PC-9 (cell line): ENCODE measurements at regions not wholly inside any gene's neighbourhood (a gene's known extent, or its start where the extent isn't known, plus 50 kb on each side); places are given as distances from the start of the nearest gene placed in this dataset.

ENCODE experiments used
- EZH2 ChIP-seq: fragments of 200-600 bp; sonication (generic); IDR thresholded peaks from 2 replicates; pipeline ENCODE4 v1.8.0; 2017; ENCODE audit warnings: antibody characterized with exemption, low read depth
- TF ChIP-seq, protein P1 (sequence below): fragments of 200-600 bp; sonication (generic); conservative IDR thresholded peaks from 2 replicates; pipeline ENCODE4 v1.6.1; 2017; ENCODE audit warnings: mixed run types, antibody characterized with exemption, mild to moderate bottlenecking, moderate library complexity

GRCh38 chr4:182023469-182023868, 219.7 kb upstream of the TENM3 start:
- TF ChIP-seq, protein P1, sequence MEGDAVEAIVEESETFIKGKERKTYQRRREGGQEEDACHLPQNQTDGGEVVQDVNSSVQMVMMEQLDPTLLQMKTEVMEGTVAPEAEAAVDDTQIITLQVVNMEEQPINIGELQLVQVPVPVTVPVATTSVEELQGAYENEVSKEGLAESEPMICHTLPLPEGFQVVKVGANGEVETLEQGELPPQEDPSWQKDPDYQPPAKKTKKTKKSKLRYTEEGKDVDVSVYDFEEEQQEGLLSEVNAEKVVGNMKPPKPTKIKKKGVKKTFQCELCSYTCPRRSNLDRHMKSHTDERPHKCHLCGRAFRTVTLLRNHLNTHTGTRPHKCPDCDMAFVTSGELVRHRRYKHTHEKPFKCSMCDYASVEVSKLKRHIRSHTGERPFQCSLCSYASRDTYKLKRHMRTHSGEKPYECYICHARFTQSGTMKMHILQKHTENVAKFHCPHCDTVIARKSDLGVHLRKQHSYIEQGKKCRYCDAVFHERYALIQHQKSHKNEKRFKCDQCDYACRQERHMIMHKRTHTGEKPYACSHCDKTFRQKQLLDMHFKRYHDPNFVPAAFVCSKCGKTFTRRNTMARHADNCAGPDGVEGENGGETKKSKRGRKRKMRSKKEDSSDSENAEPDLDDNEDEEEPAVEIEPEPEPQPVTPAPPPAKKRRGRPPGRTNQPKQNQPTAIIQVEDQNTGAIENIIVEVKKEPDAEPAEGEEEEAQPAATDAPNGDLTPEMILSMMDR: no peak
- no peak for TF ChIP-seq EZH2
